ENCODE measurements at regions not wholly inside any gene's neighbourhood (a gene's known extent, or its start where the extent isn't known, plus 50 kb on each side); places are given as distances from the start of the nearest gene placed in this dataset.

GRCh38 chr13:88124142-88124541 lies 453.0 kb downstream of the SLITRK5 start:
- no peaks in the 10 kb centered on the region for H3K4me1 ChIP-seq (ENCODE audit: insufficient read depth)
- intact Hi-C loops (cut with DNase I) = no loop called here
- no peaks in the 10 kb centered on the region for H3K36me3 ChIP-seq
- H3K4me3 ChIP-seq = no peak overlapping the region
- TF ChIP-seq POLR2A (IDR thresholded peaks at IDR 0.05) (no peak), CTCF (IDR thresholded peaks at IDR 0.05) (no peak), EP300 (IDR thresholded peaks at IDR 0.05) (no peak)
- no peak overlapping the region for H3K27ac ChIP-seq
- no peaks in the 10 kb centered on the region for H3K9me3 ChIP-seq
- DNase-seq = no peak
- H3K27me3 ChIP-seq = no peaks in the 10 kb centered on the region

GRCh38 chr13:88125055-88125454 lies 453.9 kb downstream of the SLITRK5 start:
- Histone ChIP-seq H3K4me3 (no peak overlapping the region), H3K36me3 (no peaks in the 10 kb centered on the region), H3K4me1 (ENCODE audit: insufficient read depth) (no peaks in the 10 kb centered on the region), H3K9me3 (no peaks in the 10 kb centered on the region), H3K27me3 (no peaks in the 10 kb centered on the region), H3K27ac (no peak overlapping the region)
- intact Hi-C loops (cut with DNase I) = no loop called here
- DNase-seq = no peak
- TF ChIP-seq CTCF (IDR thresholded peaks at IDR 0.05) (no peak), EP300 (IDR thresholded peaks at IDR 0.05) (no peak), POLR2A (IDR thresholded peaks at IDR 0.05) (no peak)
- WGBS, 3 donors = 80 to 86% (median 82%) methylated on average over 3 of the region's 3 CpGs

- no peaks in the 10 kb centered on the region for H3K9me3 ChIP-seq
- intact Hi-C loops (cut with DNase I) = no loop called here
- H3K27ac ChIP-seq = no peak overlapping the region
- H3K27me3 ChIP-seq = no peaks in the 10 kb centered on the region
- DNase-seq = no peak
- no peaks in the 10 kb centered on the region for H3K4me1 ChIP-seq (ENCODE audit: insufficient read depth)
- TF ChIP-seq POLR2A (IDR thresholded peaks at IDR 0.05) (no peak), EP300 (IDR thresholded peaks at IDR 0.05) (no peak), CTCF (IDR thresholded peaks at IDR 0.05) (no peak)
- H3K4me3 ChIP-seq = no peak overlapping the region
- 96 to 98% (median 96%) methylated on average over 27 of the region's 27 CpGs for WGBS, 3 donors
- no peaks in the 10 kb centered on the region for H3K36me3 ChIP-seq
These were observed 465.1 kb downstream of the SLITRK5 start for GRCh38 chr13:88136098-88136790.

- intact Hi-C loops (cut with DNase I) = no loop called here
- Histone ChIP-seq H3K4me1 (ENCODE audit: insufficient read depth) (no peaks in the 10 kb centered on the region), H3K27ac (no peak overlapping the region), H3K4me3 (no peak overlapping the region), H3K27me3 (no peaks in the 10 kb centered on the region), H3K9me3 (no peaks in the 10 kb centered on the region), H3K36me3 (no peaks in the 10 kb centered on the region)
- WGBS, 3 donors = 56 to 71% (median 70%) methylated on average over 3 of the region's 3 CpGs
- no peak for TF ChIP-seq CTCF (IDR thresholded peaks at IDR 0.05)
- TF ChIP-seq POLR2A (IDR thresholded peaks at IDR 0.05) = no peak
- no peak for TF ChIP-seq EP300 (IDR thresholded peaks at IDR 0.05)
- DNase-seq = no peak
These were observed 471.5 kb downstream of the SLITRK5 start for GRCh38 chr13:88142653-88143052.

Measured in ovary (tissue), 7 donors.